Retina (tissue), 1 donor: ENCODE measurements at regions not wholly inside any gene's neighbourhood (a gene's known extent, or its start where the extent isn't known, plus 50 kb on each side); places are given as distances from the start of the nearest gene placed in this dataset.
"Not testable (repeated sequence)": the region's sequence is repeated elsewhere in the genome, so short reads cannot be mapped to it uniquely, and the experiment has no call there.

Source experiments
- DNase-seq: peaks from one replicate; pipeline ENCODE4 v3.0.0-alpha.2; 2016

GRCh38 chr1:29623501-29623900 is 387.2 kb downstream of the PTPRU start:
- DNase-seq = no peak

GRCh38 chr1:29621826-29622435 is 385.6 kb downstream of the PTPRU start:
- DNase-seq = peak; percentile 28

GRCh38 chr1:29620631-29621030 is 384.3 kb downstream of the PTPRU start:
- DNase-seq = no peak

- no peak for DNase-seq
Measured at GRCh38 chr1:29607236-29607635, 370.9 kb downstream of the PTPRU start.

GRCh38 chr1:29604796-29605195 is 368.5 kb downstream of the PTPRU start:
- not testable (repeated sequence) for DNase-seq

- DNase-seq = no peak
Measured at GRCh38 chr1:29603622-29604021, 367.3 kb downstream of the PTPRU start.

- no peak for DNase-seq
Measured at GRCh38 chr1:29602203-29602602, 365.9 kb downstream of the PTPRU start.

- DNase-seq = no peak
Measured at GRCh38 chr1:29601021-29601420, 364.7 kb downstream of the PTPRU start.

GRCh38 chr1:29599826-29600225 is 363.5 kb downstream of the PTPRU start:
- DNase-seq = no peak

- DNase-seq = no peak
Measured at GRCh38 chr1:29599071-29599470, 362.7 kb downstream of the PTPRU start.

- DNase-seq = no peak
Measured at GRCh38 chr1:29597861-29598260, 361.5 kb downstream of the PTPRU start.

GRCh38 chr1:29593601-29594382 is 357.5 kb downstream of the PTPRU start:
- no peak for DNase-seq

- DNase-seq = no peak
Measured at GRCh38 chr1:29592731-29593130, 356.4 kb downstream of the PTPRU start.

- DNase-seq = no peak
Measured at GRCh38 chr1:29592261-29592615, 355.9 kb downstream of the PTPRU start.

GRCh38 chr1:29591601-29592260 is 355.4 kb downstream of the PTPRU start:
- DNase-seq = no peak

GRCh38 chr1:29590583-29591565 is 354.6 kb downstream of the PTPRU start:
- no peak for DNase-seq

GRCh38 chr1:29589716-29590115 is 353.4 kb downstream of the PTPRU start:
- not testable (repeated sequence) for DNase-seq

GRCh38 chr1:29586991-29587745 is 350.8 kb downstream of the PTPRU start:
- no peak for DNase-seq

- no peak for DNase-seq
Measured at GRCh38 chr1:29586215-29586614, 349.9 kb downstream of the PTPRU start.

GRCh38 chr1:29585656-29586055 is 349.3 kb downstream of the PTPRU start:
- no peak for DNase-seq

- DNase-seq = no peak
Measured at GRCh38 chr1:29585201-29585600, 348.9 kb downstream of the PTPRU start.

GRCh38 chr1:29584776-29585175 is 348.5 kb downstream of the PTPRU start:
- DNase-seq = peak; percentile 76
